Hepatocyte (in vitro differentiated cells): ENCODE measurements at regions not wholly inside any gene's neighbourhood (a gene's known extent, or its start where the extent isn't known, plus 50 kb on each side); places are given as distances from the start of the nearest gene placed in this dataset.

Source experiments
- CTCF ChIP-seq: fragments of 200-600 bp; sonication (generic); IDR thresholded peaks from 2 replicates; pipeline ENCODE4 v1.5.1; 2016; ENCODE audit warnings: antibody characterized with exemption, mild to moderate bottlenecking; ENCODE audit not compliant: poor library complexity
- EZH2 ChIP-seq: fragments of 200-600 bp; sonication (generic); IDR thresholded peaks from 2 replicates; pipeline ENCODE4 v1.6.1; 2016; ENCODE audit warnings: antibody characterized with exemption, mild to moderate bottlenecking, borderline replicate concordance
- EZH2phosphoT487 ChIP-seq: fragments of 200-600 bp; sonication (generic); IDR thresholded peaks from one replicate; pipeline ENCODE4 v1.6.1; 2018; ENCODE audit warnings: antibody characterized with exemption, mild to moderate bottlenecking, low read depth, moderate library complexity; ENCODE audit not compliant: unreplicated experiment, severe bottlenecking

- TF ChIP-seq CTCF (no peak), EZH2 (no peak), EZH2phosphoT487 (no peak)
Observed at GRCh38 chr5:88374391-88374790, 105.7 kb upstream of the TMEM161B start.
